ENCODE measurements at regions not wholly inside any gene's neighbourhood (a gene's known extent, or its start where the extent isn't known, plus 50 kb on each side); places are given as distances from the start of the nearest gene placed in this dataset.
"Not testable (repeated sequence)": the region's sequence is repeated elsewhere in the genome, so short reads cannot be mapped to it uniquely, and the experiment has no call there.

- not testable (repeated sequence) for DNase-seq (ENCODE audit: low read depth in 4 of 4, low spot score in 1 of 4)
Observed at GRCh38 chr2:87428452-87429130, 319.3 kb upstream of the PLGLB2 start.

- DNase-seq (ENCODE audit: low read depth in 4 of 4, low spot score in 1 of 4): not testable (repeated sequence)
Observed at GRCh38 chr2:87429206-87429930, 318.5 kb upstream of the PLGLB2 start.

- DNase-seq (ENCODE audit: low read depth in 4 of 4, low spot score in 1 of 4): not testable (repeated sequence)
Observed at GRCh38 chr2:87429931-87430275, 318.0 kb upstream of the PLGLB2 start.

- not testable (repeated sequence) for DNase-seq (ENCODE audit: low read depth in 4 of 4, low spot score in 1 of 4)
Observed at GRCh38 chr2:87431051-87431450, 316.8 kb upstream of the PLGLB2 start.

DNA sequence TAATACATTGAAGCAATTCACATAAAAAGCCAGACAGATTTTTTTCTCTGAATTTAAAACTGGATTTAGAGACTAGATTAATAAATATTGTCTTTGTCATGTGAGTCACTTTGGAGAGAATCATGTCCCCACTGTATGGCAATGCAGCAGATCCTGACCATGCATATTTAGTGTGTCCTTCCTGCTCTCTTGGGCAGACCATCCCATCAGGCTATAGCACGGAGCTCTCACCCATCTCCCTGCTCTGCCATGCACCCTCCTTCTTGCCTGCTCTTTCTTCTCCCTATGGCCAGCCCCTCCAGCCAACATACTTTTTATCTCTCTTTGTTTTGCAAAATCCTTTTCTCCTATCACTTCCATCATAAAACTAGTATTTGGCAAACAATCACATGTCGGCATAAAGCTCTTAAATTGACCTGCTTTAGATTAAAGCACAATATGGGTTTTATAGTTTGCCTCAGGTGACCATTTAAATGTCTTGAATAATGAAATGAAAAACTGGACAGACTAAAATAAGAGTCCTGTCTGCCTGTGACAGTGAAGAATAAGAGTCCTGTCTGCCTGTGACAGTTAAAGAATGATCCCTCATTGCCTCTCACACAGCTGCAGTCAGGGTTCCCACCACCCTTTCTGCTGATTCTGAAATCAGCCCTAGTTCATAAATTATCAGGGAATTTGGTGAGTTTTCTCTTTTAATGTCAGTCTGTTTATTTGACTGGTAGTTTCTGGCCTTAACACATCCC is 315.0 kb upstream of the PLGLB2 start:
- not testable (repeated sequence) for DNase-seq (ENCODE audit: low read depth in 4 of 4, low spot score in 1 of 4)

GRCh38 chr2:87436007-87436406 is 311.9 kb upstream of the PLGLB2 start:
- DNase-seq (ENCODE audit: low read depth in 4 of 4, low spot score in 1 of 4): not testable (repeated sequence)

GRCh38 chr2:87437701-87438260 is 310.1 kb upstream of the PLGLB2 start:
- DNase-seq (ENCODE audit: low read depth in 4 of 4, low spot score in 1 of 4): not testable (repeated sequence)

GRCh38 chr2:87438780-87439454 is 309.0 kb upstream of the PLGLB2 start:
- DNase-seq (ENCODE audit: low read depth in 4 of 4, low spot score in 1 of 4): not testable (repeated sequence)

GRCh38 chr2:87439617-87440204 is 308.2 kb upstream of the PLGLB2 start:
- DNase-seq (ENCODE audit: low read depth in 4 of 4, low spot score in 1 of 4): not testable (repeated sequence)

GRCh38 chr2:87440650-87441049 is 307.2 kb upstream of the PLGLB2 start:
- not testable (repeated sequence) for DNase-seq (ENCODE audit: low read depth in 4 of 4, low spot score in 1 of 4)

- DNase-seq (ENCODE audit: low read depth in 4 of 4, low spot score in 1 of 4): not testable (repeated sequence)
Observed at GRCh38 chr2:87441375-87441774, 306.5 kb upstream of the PLGLB2 start.

DNA sequence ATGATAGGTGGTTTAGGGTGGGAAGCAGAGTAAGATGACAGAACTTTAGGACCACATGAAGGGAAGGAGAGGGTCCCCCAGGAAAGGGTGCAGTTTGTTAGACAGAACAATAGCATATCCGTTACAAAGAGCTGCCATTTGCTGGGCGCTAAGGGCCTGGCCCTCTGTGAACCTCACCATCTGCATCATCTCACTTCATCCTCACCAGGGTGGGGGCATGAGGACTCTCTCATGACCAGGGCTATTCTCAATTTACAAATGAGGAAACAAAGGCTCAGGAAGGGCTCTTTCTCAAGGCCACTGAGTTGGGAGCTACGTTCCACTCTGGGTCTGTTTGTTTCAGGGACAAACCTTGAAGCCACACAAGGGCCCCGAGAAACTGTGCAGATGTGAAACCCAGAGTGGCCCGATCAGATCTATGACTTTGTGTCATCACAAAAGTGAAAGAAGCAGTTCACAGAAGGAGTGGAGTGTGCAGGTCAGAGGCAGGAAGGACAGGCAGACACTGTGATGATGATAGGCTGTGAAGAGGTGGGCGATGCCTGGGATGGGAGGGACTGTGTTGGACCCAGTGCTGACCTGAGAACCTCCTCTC is 304.8 kb upstream of the PLGLB2 start:
- not testable (repeated sequence) for DNase-seq (ENCODE audit: low read depth in 4 of 4, low spot score in 1 of 4)

GRCh38 chr2:87444951-87445350 is 302.9 kb upstream of the PLGLB2 start:
- not testable (repeated sequence) for DNase-seq (ENCODE audit: low read depth in 4 of 4, low spot score in 1 of 4)

DNA sequence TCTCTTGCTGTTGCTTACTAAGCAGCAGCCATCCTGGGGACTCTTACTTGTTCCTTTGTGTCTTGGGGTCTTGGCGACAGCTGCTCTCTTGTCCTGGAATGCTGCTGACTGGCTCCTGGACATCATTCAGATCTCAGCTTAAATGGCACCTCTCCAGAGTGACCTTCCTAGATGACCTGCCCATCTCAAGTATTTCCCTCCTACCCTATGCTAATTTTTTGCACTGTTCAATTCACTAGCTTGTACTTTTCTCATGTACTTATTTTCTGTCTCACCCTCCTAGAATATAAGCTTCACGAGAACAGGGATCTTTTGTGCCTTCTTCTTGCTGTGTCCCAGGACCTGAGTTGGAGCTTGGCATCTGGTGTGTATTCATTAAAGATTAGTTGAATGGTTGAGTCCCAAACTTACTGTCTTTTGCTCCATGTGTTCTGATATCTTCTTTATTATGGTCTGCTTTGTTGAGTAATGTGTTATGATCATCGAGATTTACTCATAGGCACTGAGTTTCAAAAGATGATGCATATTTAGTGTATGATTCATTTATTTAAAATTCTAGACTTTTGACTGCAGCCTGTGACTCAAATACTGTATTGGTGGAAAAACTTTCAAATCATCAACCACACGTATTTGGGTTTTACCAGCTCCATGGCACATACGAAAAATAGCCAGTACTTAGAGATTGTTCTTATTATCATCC is 302.1 kb upstream of the PLGLB2 start:
- not testable (repeated sequence) for DNase-seq (ENCODE audit: low read depth in 4 of 4, low spot score in 1 of 4)

DNA sequence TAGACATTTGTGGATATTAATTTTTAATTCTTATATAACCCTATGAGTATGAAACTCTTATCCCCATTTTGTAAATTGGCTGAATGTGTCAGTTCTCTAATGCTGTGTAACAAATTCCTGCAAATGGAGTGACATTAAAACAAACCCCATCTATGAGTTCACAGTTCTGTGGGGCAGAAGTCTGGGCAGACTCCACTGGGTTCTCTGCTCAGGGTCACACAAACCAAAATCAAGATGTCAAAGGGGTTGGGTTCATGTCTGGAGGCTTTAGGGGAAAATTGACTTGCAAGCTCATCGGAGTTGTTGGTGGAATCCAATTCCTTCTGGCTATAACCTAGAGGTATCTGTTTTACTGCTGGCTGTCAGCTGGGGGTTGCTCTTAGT is 301.6 kb upstream of the PLGLB2 start:
- not testable (repeated sequence) for DNase-seq (ENCODE audit: low read depth in 4 of 4, low spot score in 1 of 4)

- DNase-seq (ENCODE audit: low read depth in 4 of 4, low spot score in 1 of 4): not testable (repeated sequence)
Observed at GRCh38 chr2:87449462-87449980, 298.4 kb upstream of the PLGLB2 start.

- DNase-seq (ENCODE audit: low read depth in 4 of 4, low spot score in 1 of 4): not testable (repeated sequence)
Observed at GRCh38 chr2:87452193-87452592, 295.7 kb upstream of the PLGLB2 start.

GRCh38 chr2:87452861-87453260 is 295.0 kb upstream of the PLGLB2 start:
- not testable (repeated sequence) for DNase-seq (ENCODE audit: low read depth in 4 of 4, low spot score in 1 of 4)

DNA sequence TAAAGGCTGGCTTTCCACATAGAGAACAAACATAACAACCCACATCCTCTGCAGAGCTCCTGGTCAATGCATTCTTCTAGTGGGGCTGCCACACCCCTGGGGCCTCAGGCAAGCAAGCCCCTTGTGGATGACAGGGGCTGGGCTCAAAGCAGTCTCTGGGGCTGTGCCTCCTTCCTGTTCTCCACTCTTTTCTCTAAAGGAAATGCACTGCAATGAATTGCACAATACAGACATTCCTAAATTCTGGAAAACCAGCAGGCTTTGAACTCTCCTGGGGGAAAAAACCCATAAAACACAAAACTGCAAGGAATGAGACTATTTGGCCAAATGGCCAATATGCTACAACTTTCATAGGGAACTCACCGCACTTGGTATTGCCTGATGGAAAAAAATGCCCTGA is 293.9 kb upstream of the PLGLB2 start:
- DNase-seq (ENCODE audit: low read depth in 4 of 4, low spot score in 1 of 4): not testable (repeated sequence)

Data from stimulated activated CD4-positive, alpha-beta T cell treated with anti-CD3 and anti-CD28 coated beads, Interleukin-1b, Interleukin-23, amount 100 ng/mL, for 24 hours (primary cell).